HFF-Myc (cell line): ENCODE measurements at regions not wholly inside any gene's neighbourhood (a gene's known extent, or its start where the extent isn't known, plus 50 kb on each side); places are given as distances from the start of the nearest gene placed in this dataset.

Experiments used
- DNase-seq: peaks from one replicate; pipeline ENCODE4 v3.0.0-alpha.2; 2011; ENCODE audit warnings: low read depth; ENCODE audit errors: extremely low read depth
- H3K4me3 ChIP-seq: replicated peaks from 2 replicates; pipeline ENCODE4 v1.5.1; 2011; ENCODE audit warnings: low read depth, mild to moderate bottlenecking, control low read depth, low read length
- CTCF ChIP-seq: IDR thresholded peaks from 2 replicates; pipeline ENCODE4 v1.5.1; 2012; ENCODE audit warnings: mild to moderate bottlenecking, low read depth, low read length, control low read depth; ENCODE audit errors: missing control alignments

DNA sequence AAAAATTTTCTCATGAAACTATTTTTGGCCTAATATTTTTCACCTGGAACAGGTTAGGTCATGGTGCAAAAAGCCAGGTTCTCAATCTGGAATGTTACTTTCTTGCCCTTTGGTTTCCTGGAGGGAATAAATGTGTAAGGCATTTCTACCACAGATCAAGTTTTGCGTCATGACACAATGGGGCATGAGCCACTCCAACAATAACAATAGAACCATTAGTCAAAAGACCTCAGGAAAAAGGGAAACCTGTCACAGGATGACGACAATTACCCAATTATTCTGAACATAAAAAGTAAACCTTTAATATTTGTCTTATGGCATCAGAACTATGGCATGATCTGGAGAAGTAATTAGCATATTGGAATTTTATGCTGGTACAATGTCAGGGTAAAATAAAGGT, 88.2 kb upstream of the HNRNPA3 start:
- no peak for DNase-seq
- TF ChIP-seq CTCF, result no peak
- H3K4me3 ChIP-seq, result no peak overlapping the region

- no peak overlapping the region for H3K4me3 ChIP-seq
- no peak for TF ChIP-seq CTCF
- no peak for DNase-seq
Observed at GRCh38 chr2:177127821-177128220, 84.8 kb upstream of the HNRNPA3 start.

- H3K4me3 ChIP-seq, result no peak overlapping the region
- no peak for DNase-seq
- TF ChIP-seq CTCF, result no peak
Observed at GRCh38 chr2:177129610-177130009, 83.0 kb upstream of the HNRNPA3 start.

- TF ChIP-seq CTCF, result no peak
- no peak overlapping the region for H3K4me3 ChIP-seq
- DNase-seq, result no peak
Observed at GRCh38 chr2:177131858-177132257, 80.7 kb upstream of the HNRNPA3 start.

- no peak for TF ChIP-seq CTCF
- DNase-seq, result no peak
- no peak overlapping the region for H3K4me3 ChIP-seq
Observed at GRCh38 chr2:177138823-177139222, 73.8 kb upstream of the HNRNPA3 start.

DNA sequence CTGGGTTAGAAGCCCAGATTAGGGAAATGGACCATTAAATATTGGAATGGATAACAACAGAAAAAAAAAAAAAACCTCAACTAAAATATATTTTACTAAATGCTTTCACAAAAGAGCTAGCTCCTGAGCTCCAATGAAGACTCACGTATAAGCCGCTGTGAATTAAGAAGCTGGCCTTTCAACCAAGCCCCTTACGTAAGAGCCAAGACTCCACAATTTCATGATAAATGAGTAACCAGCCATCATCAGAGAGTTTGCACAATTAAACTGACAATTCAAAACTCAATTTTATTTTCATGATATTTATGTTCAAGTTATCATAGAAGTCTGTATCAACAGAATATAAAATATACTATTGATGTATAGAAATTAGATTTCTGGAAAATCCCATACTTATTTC, 70.7 kb upstream of the HNRNPA3 start:
- DNase-seq, result no peak
- no peak overlapping the region for H3K4me3 ChIP-seq
- TF ChIP-seq CTCF, result no peak

GRCh38 chr2:177143444-177143843, 69.2 kb upstream of the HNRNPA3 start:
- peak; percentile 36 for DNase-seq
- H3K4me3 ChIP-seq, result no peak overlapping the region
- no peak for TF ChIP-seq CTCF
